HEK293 (cell line): ENCODE measurements at regions not wholly inside any gene's neighbourhood (a gene's known extent, or its start where the extent isn't known, plus 50 kb on each side); places are given as distances from the start of the nearest gene placed in this dataset.

Experiments used
- CTCF ChIA-PET: fragments of 350-600 bp; formaldehyde crosslinking; extraction: SDS; loops from one replicate; lab custom pipeline; 2021; ENCODE audit warnings: antibody characterized with exemption; lab: Yijun Ruan, JAX
- POLR2A ChIA-PET: fragments of 300-600 bp; formaldehyde crosslinking; extraction: SDS; loops from one replicate; lab custom pipeline; 2020; ENCODE audit warnings: antibody characterized with exemption, inconsistent platforms; lab: Yijun Ruan, JAX
- H3K27ac ChIP-seq: fragments of 200-500 bp; sonication (Bioruptor generic); 2 replicates; pipeline ENCODE4 v1.5.1; 2014; ENCODE audit warnings: low read depth, low read length, control low read depth, inconsistent platforms; ENCODE audit errors: extremely low read depth
- H3K36me3 ChIP-seq, 2 experiments: fragments of 200-500 bp in 1 of 2; sonication (Bioruptor generic) in 1 of 2; 1 replicate in 1 of 2; 2 replicates in 1 of 2; pipeline ENCODE4 v1.5.1; 2014 to 2017; ENCODE audit warnings: inconsistent platforms in 2 of 2, low read length in 2 of 2; ENCODE audit not compliant: control insufficient read depth in 2 of 2, insufficient read depth in 1 of 2
- H3K4me1 ChIP-seq: fragments of 200-500 bp; sonication (Bioruptor generic); 2 replicates; pipeline ENCODE4 v1.5.1; 2014; ENCODE audit warnings: mild to moderate bottlenecking, low read length, inconsistent platforms; ENCODE audit not compliant: control insufficient read depth, insufficient read depth
- H3K4me3 ChIP-seq: 2 replicates; pipeline ENCODE4 v1.5.1; 2011; ENCODE audit warnings: low read depth, mild to moderate bottlenecking, control low read depth, low read length, moderate library complexity
- H3K9me3 ChIP-seq: fragments of 200-500 bp; sonication (Bioruptor generic); 2 replicates; pipeline ENCODE4 v1.5.1; 2014; ENCODE audit warnings: low read depth, low read length, inconsistent platforms; ENCODE audit not compliant: control insufficient read depth, insufficient read depth
- GLI2 ChIP-seq: fragments of 450-650 bp; formaldehyde crosslinking; IDR thresholded peaks from 2 replicates; pipeline ENCODE4; 2017; ENCODE audit warnings: missing biosample characterization, missing genetic modification characterization, low read depth, borderline replicate concordance
- IKZF3 ChIP-seq: fragments of 450-650 bp; IDR thresholded peaks from 2 replicates; pipeline ENCODE4 v1.5.0; 2018; ENCODE audit warnings: missing biosample characterization, mild to moderate bottlenecking, missing genetic modification characterization, moderate library complexity
- MEIS1 ChIP-seq: sonication (generic); formaldehyde crosslinking; IDR thresholded peaks from 2 replicates; pipeline ENCODE4 v1.8.1; 2022; ENCODE audit warnings: missing genetic modification reagents, mild to moderate bottlenecking, borderline replicate concordance
- ZBTB8A ChIP-seq: fragments of 450-650 bp; formaldehyde crosslinking; IDR thresholded peaks from 2 replicates; pipeline ENCODE4 v1.5.1; 2016; ENCODE audit warnings: missing biosample characterization, missing genetic modification characterization
- ZFHX2 ChIP-seq: fragments of 450-650 bp; formaldehyde crosslinking; conservative IDR thresholded peaks from 2 replicates; pipeline ENCODE4 v1.5.1; 2016; ENCODE audit warnings: missing biosample characterization, missing genetic modification characterization
- ZFP3 ChIP-seq: fragments of 450-650 bp; formaldehyde crosslinking; IDR thresholded peaks from 2 replicates; pipeline ENCODE4 v1.5.1; 2016; ENCODE audit warnings: low read depth, missing biosample characterization, missing genetic modification characterization
- ZNF157 ChIP-seq: fragments of 450-650 bp; formaldehyde crosslinking; IDR thresholded peaks from 2 replicates; pipeline ENCODE4 v1.5.1; 2016; ENCODE audit warnings: missing biosample characterization, missing genetic modification characterization
- ZNF16 ChIP-seq: fragments of 450-650 bp; formaldehyde crosslinking; IDR thresholded peaks from 2 replicates; pipeline ENCODE4 v1.5.1; 2016; ENCODE audit warnings: low read depth, missing biosample characterization, missing genetic modification characterization
- ZNF292 ChIP-seq: fragments of 450-650 bp; formaldehyde crosslinking; IDR thresholded peaks from 2 replicates; pipeline ENCODE4 v1.5.1; 2016; ENCODE audit warnings: low read depth, missing biosample characterization, missing genetic modification characterization, borderline replicate concordance
- ZNF341 ChIP-seq: fragments of 450-650 bp; formaldehyde crosslinking; IDR thresholded peaks from 2 replicates; pipeline ENCODE4; 2016; ENCODE audit warnings: low read depth, missing biosample characterization, missing genetic modification characterization
- ZNF394 ChIP-seq: fragments of 450-650 bp; formaldehyde crosslinking; IDR thresholded peaks from 2 replicates; pipeline ENCODE4 v1.5.1; 2016; ENCODE audit warnings: missing biosample characterization, missing genetic modification characterization, mild to moderate bottlenecking, moderate library complexity, borderline replicate concordance
- ZNF529 ChIP-seq: fragments of 450-650 bp; formaldehyde crosslinking; IDR thresholded peaks from 2 replicates; pipeline ENCODE4 v1.5.1; 2017; ENCODE audit warnings: missing genetic modification characterization, missing biosample characterization; ENCODE audit not compliant: insufficient replicate concordance
- ZNF561 ChIP-seq: fragments of 450-650 bp; IDR thresholded peaks from 2 replicates; pipeline ENCODE4 v1.5.1; 2018; ENCODE audit warnings: missing biosample characterization, missing genetic modification characterization, borderline replicate concordance
- ZNF600 ChIP-seq: fragments of 450-650 bp; formaldehyde crosslinking; IDR thresholded peaks from 2 replicates; pipeline ENCODE4 v1.5.1; 2016; ENCODE audit warnings: missing biosample characterization, missing genetic modification characterization
- TF ChIP-seq, protein P1 (sequence below): fragments of 450-650 bp; formaldehyde crosslinking; IDR thresholded peaks from 2 replicates; pipeline ENCODE4 v1.5.1; 2016; ENCODE audit warnings: missing biosample characterization, missing genetic modification characterization
- TF ChIP-seq, protein P2 (sequence below): fragments of 450-650 bp; formaldehyde crosslinking; IDR thresholded peaks from 2 replicates; pipeline ENCODE4 v1.5.1; 2017; ENCODE audit warnings: missing biosample characterization, mild to moderate bottlenecking, missing genetic modification characterization, moderate library complexity
- TF ChIP-seq, protein P3 (sequence below): fragments of 450-650 bp; formaldehyde crosslinking; IDR thresholded peaks from 2 replicates; pipeline ENCODE4 v1.5.1; 2016; ENCODE audit warnings: missing biosample characterization, missing genetic modification characterization

DNA sequence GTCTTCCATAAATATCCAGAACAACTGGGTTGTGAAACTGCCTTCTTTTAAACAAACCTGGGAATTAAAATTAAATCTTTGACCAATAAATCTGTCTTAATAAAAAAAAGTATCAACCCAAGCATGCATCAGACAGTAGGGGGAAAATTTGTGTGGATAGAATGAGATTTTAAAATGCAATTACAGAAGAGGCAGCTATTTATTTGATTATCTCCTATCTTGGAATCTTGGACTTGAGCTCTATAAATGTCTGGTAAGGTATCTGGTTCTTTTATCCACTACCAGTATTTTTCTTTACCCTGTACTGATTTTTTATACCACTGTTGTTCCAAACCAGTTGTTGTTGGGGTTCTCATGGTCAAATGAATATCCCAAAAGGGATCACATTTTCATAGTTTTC lies 157.6 kb upstream of the VEPH1 start:
- ChIA-PET CTCF (no interaction called here), POLR2A (no interaction called here)
- no peaks in the 10 kb centered on the region for H3K9me3 ChIP-seq
- H3K27ac ChIP-seq, result no peak overlapping the region
- H3K4me1 ChIP-seq, result no peaks in the 10 kb centered on the region
- no peak overlapping the region for H3K4me3 ChIP-seq
- TF ChIP-seq ZNF157 (no peak), ZNF341 (tag by site-specific recombination) (no peak), IKZF3 (no peak), ZFHX2 (no peak), ZNF561 (tag by site-specific recombination) (no peak), ZNF394 (tag by site-specific recombination) (no peak)
- TF ChIP-seq, protein P1, sequence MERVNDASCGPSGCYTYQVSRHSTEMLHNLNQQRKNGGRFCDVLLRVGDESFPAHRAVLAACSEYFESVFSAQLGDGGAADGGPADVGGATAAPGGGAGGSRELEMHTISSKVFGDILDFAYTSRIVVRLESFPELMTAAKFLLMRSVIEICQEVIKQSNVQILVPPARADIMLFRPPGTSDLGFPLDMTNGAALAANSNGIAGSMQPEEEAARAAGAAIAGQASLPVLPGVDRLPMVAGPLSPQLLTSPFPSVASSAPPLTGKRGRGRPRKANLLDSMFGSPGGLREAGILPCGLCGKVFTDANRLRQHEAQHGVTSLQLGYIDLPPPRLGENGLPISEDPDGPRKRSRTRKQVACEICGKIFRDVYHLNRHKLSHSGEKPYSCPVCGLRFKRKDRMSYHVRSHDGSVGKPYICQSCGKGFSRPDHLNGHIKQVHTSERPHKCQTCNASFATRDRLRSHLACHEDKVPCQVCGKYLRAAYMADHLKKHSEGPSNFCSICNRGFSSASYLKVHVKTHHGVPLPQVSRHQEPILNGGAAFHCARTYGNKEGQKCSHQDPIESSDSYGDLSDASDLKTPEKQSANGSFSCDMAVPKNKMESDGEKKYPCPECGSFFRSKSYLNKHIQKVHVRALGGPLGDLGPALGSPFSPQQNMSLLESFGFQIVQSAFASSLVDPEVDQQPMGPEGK, result no peak
- TF ChIP-seq, protein P2, sequence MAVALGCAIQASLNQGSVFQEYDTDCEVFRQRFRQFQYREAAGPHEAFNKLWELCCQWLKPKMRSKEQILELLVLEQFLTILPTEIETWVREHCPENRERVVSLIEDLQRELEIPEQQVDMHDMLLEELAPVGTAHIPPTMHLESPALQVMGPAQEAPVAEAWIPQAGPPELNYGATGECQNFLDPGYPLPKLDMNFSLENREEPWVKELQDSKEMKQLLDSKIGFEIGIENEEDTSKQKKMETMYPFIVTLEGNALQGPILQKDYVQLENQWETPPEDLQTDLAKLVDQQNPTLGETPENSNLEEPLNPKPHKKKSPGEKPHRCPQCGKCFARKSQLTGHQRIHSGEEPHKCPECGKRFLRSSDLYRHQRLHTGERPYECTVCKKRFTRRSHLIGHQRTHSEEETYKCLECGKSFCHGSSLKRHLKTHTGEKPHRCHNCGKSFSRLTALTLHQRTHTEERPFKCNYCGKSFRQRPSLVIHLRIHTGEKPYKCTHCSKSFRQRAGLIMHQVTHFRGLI (tag by site-specific recombination), result no peak
- TF ChIP-seq, all 188 proteins: peak for 0
- no peaks in the 10 kb centered on the region for H3K36me3 ChIP-seq

DNA sequence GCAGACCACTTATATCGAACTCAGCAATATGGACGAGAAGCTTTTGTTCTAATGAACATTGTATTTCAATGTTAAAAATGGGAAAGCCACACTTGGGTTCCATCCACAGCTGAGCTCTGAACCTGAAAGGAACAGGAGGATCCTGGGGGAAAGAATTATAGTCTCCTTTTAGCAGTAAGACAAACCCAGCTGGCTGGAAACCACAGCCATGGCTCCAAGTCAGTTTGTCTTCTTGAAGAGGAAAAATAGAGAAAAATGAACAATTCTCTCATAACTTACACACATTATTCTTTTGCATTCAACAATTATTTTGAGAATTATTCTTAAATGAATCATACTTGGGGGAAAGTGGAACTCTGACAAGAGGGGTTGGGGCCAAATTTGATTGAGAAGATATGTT lies 149.2 kb upstream of the VEPH1 start:
- POLR2A ChIA-PET, result no interaction called here
- CTCF ChIA-PET, result no interaction called here
- Histone ChIP-seq H3K4me1 (no peaks in the 10 kb centered on the region), H3K4me3 (no peak overlapping the region), H3K36me3 (no peaks in the 10 kb centered on the region), H3K9me3 (no peaks in the 10 kb centered on the region), H3K27ac (no peak overlapping the region)
- TF ChIP-seq ZNF529 (tag by site-specific recombination), result no peak
- no peak for TF ChIP-seq ZNF341 (tag by site-specific recombination)
- no peak for TF ChIP-seq MEIS1 (CRISPR knock-in tag)
- no peak for TF ChIP-seq ZFP3 (tag by site-specific recombination)
- no peak for TF ChIP-seq ZNF16 (tag by site-specific recombination)

DNA sequence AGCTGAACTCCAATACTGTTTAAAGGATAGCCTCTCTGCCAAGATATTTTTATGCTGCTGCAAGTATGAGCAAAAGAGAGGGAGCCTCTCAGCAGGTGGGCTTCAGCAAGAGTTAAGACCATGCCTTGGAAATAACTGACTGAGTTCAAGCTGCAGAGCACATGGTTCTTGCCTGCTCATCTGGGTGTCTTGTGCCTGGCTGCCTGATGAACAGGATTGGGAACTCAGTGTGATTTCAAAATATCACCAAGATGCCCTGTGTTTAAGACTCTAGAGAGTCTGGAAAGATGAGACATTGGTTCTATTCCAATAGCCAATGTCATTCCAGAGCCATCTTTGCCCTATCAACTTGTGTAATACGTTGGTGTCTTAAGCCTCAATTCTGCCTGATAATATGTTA lies 147.5 kb upstream of the VEPH1 start:
- POLR2A ChIA-PET, result no interaction called here
- no peaks in the 10 kb centered on the region for H3K9me3 ChIP-seq
- H3K36me3 ChIP-seq, result no peaks in the 10 kb centered on the region
- CTCF ChIA-PET, result no interaction called here
- TF ChIP-seq GLI2, result no peak
- no peak for TF ChIP-seq ZBTB8A (tag by site-specific recombination)
- TF ChIP-seq ZNF292 (tag by site-specific recombination), result no peak
- TF ChIP-seq, protein P3, sequence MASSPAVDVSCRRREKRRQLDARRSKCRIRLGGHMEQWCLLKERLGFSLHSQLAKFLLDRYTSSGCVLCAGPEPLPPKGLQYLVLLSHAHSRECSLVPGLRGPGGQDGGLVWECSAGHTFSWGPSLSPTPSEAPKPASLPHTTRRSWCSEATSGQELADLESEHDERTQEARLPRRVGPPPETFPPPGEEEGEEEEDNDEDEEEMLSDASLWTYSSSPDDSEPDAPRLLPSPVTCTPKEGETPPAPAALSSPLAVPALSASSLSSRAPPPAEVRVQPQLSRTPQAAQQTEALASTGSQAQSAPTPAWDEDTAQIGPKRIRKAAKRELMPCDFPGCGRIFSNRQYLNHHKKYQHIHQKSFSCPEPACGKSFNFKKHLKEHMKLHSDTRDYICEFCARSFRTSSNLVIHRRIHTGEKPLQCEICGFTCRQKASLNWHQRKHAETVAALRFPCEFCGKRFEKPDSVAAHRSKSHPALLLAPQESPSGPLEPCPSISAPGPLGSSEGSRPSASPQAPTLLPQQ (tag by site-specific recombination), result no peak
- TF ChIP-seq ZNF600, result no peak
- TF ChIP-seq, all 188 proteins: peak for 0
- no peaks in the 10 kb centered on the region for H3K4me1 ChIP-seq
- no peak overlapping the region for H3K27ac ChIP-seq
- H3K4me3 ChIP-seq, result no peak overlapping the region
